ENCODE measurements at regions not wholly inside any gene's neighbourhood (a gene's known extent, or its start where the extent isn't known, plus 50 kb on each side); places are given as distances from the start of the nearest gene placed in this dataset.

GRCh38 chr14:61994589-61994988 is 232.4 kb downstream of the SNAPC1 start:
- no peak for DNase-seq (ENCODE audit: extremely low read depth in 1 of 11, low read depth in 9 of 11, low spot score in 4 of 11)

- no peak for DNase-seq (ENCODE audit: extremely low read depth in 1 of 11, low read depth in 9 of 11, low spot score in 4 of 11)
These were observed 234.5 kb downstream of the SNAPC1 start for GRCh38 chr14:61996753-61997152.

GRCh38 chr14:61997161-61997560 is 234.9 kb downstream of the SNAPC1 start:
- DNase-seq (ENCODE audit: extremely low read depth in 1 of 11, low read depth in 9 of 11, low spot score in 4 of 11): no peak

GRCh38 chr14:62001963-62002362 is 239.7 kb downstream of the SNAPC1 start:
- no peak for DNase-seq (ENCODE audit: extremely low read depth in 1 of 11, low read depth in 9 of 11, low spot score in 4 of 11)

- DNase-seq (ENCODE audit: extremely low read depth in 1 of 11, low read depth in 9 of 11, low spot score in 4 of 11): no peak
These were observed 240.4 kb downstream of the SNAPC1 start for GRCh38 chr14:62002642-62003041.

- DNase-seq (ENCODE audit: extremely low read depth in 1 of 11, low read depth in 9 of 11, low spot score in 4 of 11): no peak
These were observed 241.5 kb downstream of the SNAPC1 start for GRCh38 chr14:62003701-62004100.

- no peak for DNase-seq (ENCODE audit: extremely low read depth in 1 of 11, low read depth in 9 of 11, low spot score in 4 of 11)
These were observed 244.0 kb downstream of the SNAPC1 start for GRCh38 chr14:62006116-62006731.

GRCh38 chr14:62015243-62015642 is 253.0 kb downstream of the SNAPC1 start:
- DNase-seq (ENCODE audit: extremely low read depth in 1 of 11, low read depth in 9 of 11, low spot score in 4 of 11): no peak

GRCh38 chr14:62015945-62016344 is 253.7 kb downstream of the SNAPC1 start:
- DNase-seq (ENCODE audit: extremely low read depth in 1 of 11, low read depth in 9 of 11, low spot score in 4 of 11): no peak

- no peak for DNase-seq (ENCODE audit: extremely low read depth in 1 of 11, low read depth in 9 of 11, low spot score in 4 of 11)
These were observed 255.5 kb downstream of the SNAPC1 start for GRCh38 chr14:62017651-62018230.

- DNase-seq (ENCODE audit: extremely low read depth in 1 of 11, low read depth in 9 of 11, low spot score in 4 of 11): no peak
These were observed 256.4 kb downstream of the SNAPC1 start for GRCh38 chr14:62018606-62019005.

GRCh38 chr14:62027958-62028357 is 265.7 kb downstream of the SNAPC1 start:
- DNase-seq (ENCODE audit: extremely low read depth in 1 of 11, low read depth in 9 of 11, low spot score in 4 of 11): no peak

- DNase-seq (ENCODE audit: extremely low read depth in 1 of 11, low read depth in 9 of 11, low spot score in 4 of 11): no peak
These were observed 267.3 kb downstream of the SNAPC1 start for GRCh38 chr14:62029569-62029924.

GRCh38 chr14:62030387-62030786 is 268.2 kb downstream of the SNAPC1 start:
- DNase-seq (ENCODE audit: extremely low read depth in 1 of 11, low read depth in 9 of 11, low spot score in 4 of 11): no peak

- DNase-seq (ENCODE audit: extremely low read depth in 1 of 11, low read depth in 9 of 11, low spot score in 4 of 11): no peak
These were observed 269.3 kb downstream of the SNAPC1 start for GRCh38 chr14:62031504-62031903.

GRCh38 chr14:62053188-62053587 is 291.0 kb downstream of the SNAPC1 start:
- DNase-seq (ENCODE audit: extremely low read depth in 1 of 11, low read depth in 9 of 11, low spot score in 4 of 11): no peak

- DNase-seq (ENCODE audit: extremely low read depth in 1 of 11, low read depth in 9 of 11, low spot score in 4 of 11): no peak
These were observed 294.6 kb downstream of the SNAPC1 start for GRCh38 chr14:62056789-62057188.

- DNase-seq (ENCODE audit: extremely low read depth in 1 of 11, low read depth in 9 of 11, low spot score in 4 of 11): no peak
These were observed 300.4 kb downstream of the SNAPC1 start for GRCh38 chr14:62062645-62063044.

- no peak for DNase-seq (ENCODE audit: extremely low read depth in 1 of 11, low read depth in 9 of 11, low spot score in 4 of 11)
These were observed 302.6 kb downstream of the SNAPC1 start for GRCh38 chr14:62064751-62065323.

- no peak for DNase-seq (ENCODE audit: extremely low read depth in 1 of 11, low read depth in 9 of 11, low spot score in 4 of 11)
These were observed 304.1 kb downstream of the SNAPC1 start for GRCh38 chr14:62066304-62066703.

- DNase-seq (ENCODE audit: extremely low read depth in 1 of 11, low read depth in 9 of 11, low spot score in 4 of 11): no peak
These were observed 308.8 kb downstream of the SNAPC1 start for GRCh38 chr14:62071039-62071438.

Data from renal cortex interstitium (tissue), 11 donors.